BLaER1 treated with 17β-estradiol and CSF1 and Interleukin-3, amounts not matched to agents 10 nM and 100 nM (cell line): ENCODE measurements at regions not wholly inside any gene's neighbourhood (a gene's known extent, or its start where the extent isn't known, plus 50 kb on each side); places are given as distances from the start of the nearest gene placed in this dataset.

Experiments used
- H3K27ac ChIP-seq, 11 experiments: shearing (Covaris generic); formaldehyde crosslinking; 2 replicates each; pipeline ENCODE4 v1.8.1; 2022
- H3K27me3 ChIP-seq, 11 experiments: shearing (Covaris generic); formaldehyde crosslinking; 2 replicates each; pipeline ENCODE4 v1.8.1; 2022
- H3K36me3 ChIP-seq, 11 experiments: shearing (Covaris generic); formaldehyde crosslinking; 2 replicates each; pipeline ENCODE4 v1.8.1; 2022
- H3K4me1 ChIP-seq, 10 experiments: shearing (Covaris generic); formaldehyde crosslinking; 2 replicates each; pipeline ENCODE4 v1.8.1; 2022
- H3K4me2 ChIP-seq, 11 experiments: shearing (Covaris generic); formaldehyde crosslinking; 2 replicates each; pipeline ENCODE4 v1.8.1; 2022
- H3K4me3 ChIP-seq, 10 experiments: shearing (Covaris generic); formaldehyde crosslinking; 2 replicates each; pipeline ENCODE4 v1.8.1; 2022
- H3K9ac ChIP-seq, 11 experiments: shearing (Covaris generic); formaldehyde crosslinking; 2 replicates each; pipeline ENCODE4 v1.8.1; 2022
- H3K9me3 ChIP-seq, 11 experiments: shearing (Covaris generic); formaldehyde crosslinking; replicated peaks in 1 of 11; 2 replicates each; pipeline ENCODE4 v1.8.1; 2022
- H4K20me1 ChIP-seq, 11 experiments: shearing (Covaris generic); formaldehyde crosslinking; 2 replicates each; pipeline ENCODE4 v1.8.1; 2022
- Cebpa-rat ChIP-seq, 11 experiments: shearing (Covaris generic); IDR thresholded peaks; 2 replicates each; pipeline ENCODE4 v1.8.1; 2022

GRCh38 chr14:88064841-88065240 is 59.9 kb downstream of the GPR65 start:
- Histone ChIP-seq H4K20me1 (no peaks in the 10 kb centered on the region), H3K9me3 (peaks cover 7 to 74% (median 13%) of the 10 kb centered on the region in 11 experiments), H3K9ac (no peak overlapping the region), H3K36me3 (peaks cover 0 to 21% (median 0%) of the 10 kb centered on the region in 11 experiments; a peak in 3 of 22 replicates), H3K27ac (no peak overlapping the region), H3K4me3 (no peak overlapping the region), H3K4me1 (peaks cover 0 to 5% (median 0%) of the 10 kb centered on the region in 10 experiments; a peak in 1 of 20 replicates), H3K27me3 (no peaks in the 10 kb centered on the region), H3K4me2 (no peak overlapping the region)
- TF ChIP-seq Cebpa-rat (IDR thresholded peaks at IDR 0.05) = no peak

GRCh38 chr14:88069677-88070076 is 64.7 kb downstream of the GPR65 start:
- H3K4me3 ChIP-seq = no peak overlapping the region
- peak overlapping the region in 2 of 11 experiments; percentile 9 to 42; a peak in 3 of 22 replicates for H3K27ac ChIP-seq
- no peak overlapping the region for H3K4me2 ChIP-seq
- H3K4me1 ChIP-seq = peaks cover 0 to 5% (median 0%) of the 10 kb centered on the region in 10 experiments; a peak in 6 of 20 replicates
- H4K20me1 ChIP-seq = no peaks in the 10 kb centered on the region
- H3K9me3 ChIP-seq = peaks cover 8 to 99% (median 21%) of the 10 kb centered on the region in 11 experiments
- no peak overlapping the region for H3K9ac ChIP-seq
- no peak for TF ChIP-seq Cebpa-rat (IDR thresholded peaks at IDR 0.05)
- H3K36me3 ChIP-seq = peaks cover 0 to 31% (median 0%) of the 10 kb centered on the region in 11 experiments; a peak in 3 of 22 replicates
- no peaks in the 10 kb centered on the region for H3K27me3 ChIP-seq

- Histone ChIP-seq H3K27ac (peak overlapping the region in 2 of 11 experiments; percentile 34 to 65; a peak in 4 of 22 replicates), H3K27me3 (no peaks in the 10 kb centered on the region), H3K9ac (no peak overlapping the region), H3K4me2 (peak overlapping the region in 2 of 11 experiments; percentile 17 to 27; a peak in 3 of 22 replicates), H4K20me1 (no peaks in the 10 kb centered on the region), H3K4me1 (peaks cover 0 to 20% (median 0%) of the 10 kb centered on the region in 10 experiments; a peak in 5 of 20 replicates), H3K9me3 (peaks cover 0 to 42% (median 5%) of the 10 kb centered on the region in 11 experiments; a peak in 14 of 22 replicates), H3K36me3 (peaks cover 0 to 4% (median 0%) of the 10 kb centered on the region in 11 experiments; a peak in 1 of 22 replicates), H3K4me3 (no peak overlapping the region)
- TF ChIP-seq Cebpa-rat (IDR thresholded peaks at IDR 0.05) = no peak
Observed at GRCh38 chr14:88075269-88075981, 70.5 kb downstream of the GPR65 start.

- no peak overlapping the region for H3K9ac ChIP-seq
Observed at GRCh38 chr14:88078525-88078924, 73.6 kb downstream of the GPR65 start.

GRCh38 chr14:88079624-88080023 is 74.7 kb downstream of the GPR65 start:
- H3K4me1 ChIP-seq = peaks cover 0 to 19% (median 0%) of the 10 kb centered on the region in 10 experiments; a peak in 5 of 20 replicates
- peaks cover 0 to 15% (median 0%) of the 10 kb centered on the region in 11 experiments; a peak in 2 of 22 replicates for H3K36me3 ChIP-seq
- no peaks in the 10 kb centered on the region for H3K27me3 ChIP-seq
- H3K27ac ChIP-seq = no peak overlapping the region
- no peak overlapping the region for H3K4me2 ChIP-seq
- no peak overlapping the region for H3K9ac ChIP-seq
- no peak for TF ChIP-seq Cebpa-rat (IDR thresholded peaks at IDR 0.05)
- H3K4me3 ChIP-seq = no peak overlapping the region
- H3K9me3 ChIP-seq = no peaks in the 10 kb centered on the region; a peak in 1 of 22 replicates
- no peaks in the 10 kb centered on the region for H4K20me1 ChIP-seq

More at GRCh38 chr14:88078525-88078924, 73.6 kb downstream of the GPR65 start:
- no peak for TF ChIP-seq Cebpa-rat (IDR thresholded peaks at IDR 0.05)
- no peaks in the 10 kb centered on the region for H3K27me3 ChIP-seq
- H3K9me3 ChIP-seq = peaks cover 0 to 11% (median 0%) of the 10 kb centered on the region in 11 experiments; a peak in 5 of 22 replicates
- peaks cover 0 to 20% (median 0%) of the 10 kb centered on the region in 10 experiments; a peak in 5 of 20 replicates for H3K4me1 ChIP-seq
- no peak overlapping the region for H3K27ac ChIP-seq
- no peaks in the 10 kb centered on the region for H4K20me1 ChIP-seq
- no peak overlapping the region for H3K4me3 ChIP-seq
- no peak overlapping the region for H3K4me2 ChIP-seq
- peaks cover 0 to 4% (median 0%) of the 10 kb centered on the region in 11 experiments; a peak in 1 of 22 replicates for H3K36me3 ChIP-seq

- no peak overlapping the region for H3K4me2 ChIP-seq
- peaks cover 0 to 17% (median 0%) of the 10 kb centered on the region in 10 experiments; a peak in 4 of 20 replicates for H3K4me1 ChIP-seq
- H4K20me1 ChIP-seq = no peaks in the 10 kb centered on the region
- no peak overlapping the region for H3K4me3 ChIP-seq
- no peak overlapping the region for H3K9ac ChIP-seq
- no peak overlapping the region for H3K27ac ChIP-seq
- peaks cover 0 to 5% (median under 1%) of the 10 kb centered on the region in 11 experiments; a peak in 8 of 22 replicates for H3K9me3 ChIP-seq
- peaks cover 0 to 24% (median 0%) of the 10 kb centered on the region in 11 experiments; a peak in 5 of 22 replicates for H3K36me3 ChIP-seq
- no peak for TF ChIP-seq Cebpa-rat (IDR thresholded peaks at IDR 0.05)
- H3K27me3 ChIP-seq = no peaks in the 10 kb centered on the region
Observed at GRCh38 chr14:88085736-88086135, 80.8 kb downstream of the GPR65 start.

- Histone ChIP-seq H3K9ac (no peak overlapping the region), H3K4me2 (peak overlapping the region in 2 of 11 experiments; percentile 56 to 64; a peak in 4 of 22 replicates), H3K27me3 (no peaks in the 10 kb centered on the region), H3K4me3 (no peak overlapping the region), H3K4me1 (peaks cover 0 to 17% (median 0%) of the 10 kb centered on the region in 10 experiments; a peak in 4 of 20 replicates), H3K36me3 (peaks cover 0 to 18% (median 0%) of the 10 kb centered on the region in 11 experiments; a peak in 5 of 22 replicates), H3K27ac (no peak overlapping the region), H3K9me3 (peaks cover 6 to 19% (median 11%) of the 10 kb centered on the region in 11 experiments; a peak in 17 of 22 replicates), H4K20me1 (no peaks in the 10 kb centered on the region)
- no peak for TF ChIP-seq Cebpa-rat (IDR thresholded peaks at IDR 0.05)
Observed at GRCh38 chr14:88089445-88089844, 84.5 kb downstream of the GPR65 start.

GRCh38 chr14:88092529-88092928 is 87.6 kb downstream of the GPR65 start:
- Histone ChIP-seq H3K9me3 (peaks cover 6 to 19% (median 11%) of the 10 kb centered on the region in 11 experiments; a peak in 17 of 22 replicates), H3K27me3 (no peaks in the 10 kb centered on the region)
- TF ChIP-seq Cebpa-rat (IDR thresholded peaks at IDR 0.05) = no peak

GRCh38 chr14:88095791-88096190 is 90.9 kb downstream of the GPR65 start:
- H3K9ac ChIP-seq = no peak overlapping the region
- no peak overlapping the region for H3K4me3 ChIP-seq
- H3K4me1 ChIP-seq = no peaks in the 10 kb centered on the region
- no peak for TF ChIP-seq Cebpa-rat (IDR thresholded peaks at IDR 0.05)
- H3K4me2 ChIP-seq = no peak overlapping the region
- H3K9me3 ChIP-seq = peaks cover 6 to 13% (median 9%) of the 10 kb centered on the region in 11 experiments; a peak in 17 of 22 replicates
- H3K27me3 ChIP-seq = no peaks in the 10 kb centered on the region
- no peak overlapping the region for H3K27ac ChIP-seq
- H4K20me1 ChIP-seq = no peaks in the 10 kb centered on the region
- H3K36me3 ChIP-seq = peaks cover 0 to 7% (median 0%) of the 10 kb centered on the region in 11 experiments; a peak in 2 of 22 replicates

More at GRCh38 chr14:88092529-88092928, 87.6 kb downstream of the GPR65 start:
- no peaks in the 10 kb centered on the region for H4K20me1 ChIP-seq
- no peak overlapping the region for H3K27ac ChIP-seq
- no peak overlapping the region for H3K9ac ChIP-seq
- peaks cover 0 to 17% (median 0%) of the 10 kb centered on the region in 10 experiments; a peak in 4 of 20 replicates for H3K4me1 ChIP-seq
- peaks cover 0 to 8% (median 0%) of the 10 kb centered on the region in 11 experiments; a peak in 2 of 22 replicates for H3K36me3 ChIP-seq
- no peak overlapping the region for H3K4me3 ChIP-seq
- H3K4me2 ChIP-seq = no peak overlapping the region
